ENCODE measurements at regions not wholly inside any gene's neighbourhood (a gene's known extent, or its start where the extent isn't known, plus 50 kb on each side); places are given as distances from the start of the nearest gene placed in this dataset.
"Not testable (repeated sequence)": the region's sequence is repeated elsewhere in the genome, so short reads cannot be mapped to it uniquely, and the experiment has no call there.

DNA sequence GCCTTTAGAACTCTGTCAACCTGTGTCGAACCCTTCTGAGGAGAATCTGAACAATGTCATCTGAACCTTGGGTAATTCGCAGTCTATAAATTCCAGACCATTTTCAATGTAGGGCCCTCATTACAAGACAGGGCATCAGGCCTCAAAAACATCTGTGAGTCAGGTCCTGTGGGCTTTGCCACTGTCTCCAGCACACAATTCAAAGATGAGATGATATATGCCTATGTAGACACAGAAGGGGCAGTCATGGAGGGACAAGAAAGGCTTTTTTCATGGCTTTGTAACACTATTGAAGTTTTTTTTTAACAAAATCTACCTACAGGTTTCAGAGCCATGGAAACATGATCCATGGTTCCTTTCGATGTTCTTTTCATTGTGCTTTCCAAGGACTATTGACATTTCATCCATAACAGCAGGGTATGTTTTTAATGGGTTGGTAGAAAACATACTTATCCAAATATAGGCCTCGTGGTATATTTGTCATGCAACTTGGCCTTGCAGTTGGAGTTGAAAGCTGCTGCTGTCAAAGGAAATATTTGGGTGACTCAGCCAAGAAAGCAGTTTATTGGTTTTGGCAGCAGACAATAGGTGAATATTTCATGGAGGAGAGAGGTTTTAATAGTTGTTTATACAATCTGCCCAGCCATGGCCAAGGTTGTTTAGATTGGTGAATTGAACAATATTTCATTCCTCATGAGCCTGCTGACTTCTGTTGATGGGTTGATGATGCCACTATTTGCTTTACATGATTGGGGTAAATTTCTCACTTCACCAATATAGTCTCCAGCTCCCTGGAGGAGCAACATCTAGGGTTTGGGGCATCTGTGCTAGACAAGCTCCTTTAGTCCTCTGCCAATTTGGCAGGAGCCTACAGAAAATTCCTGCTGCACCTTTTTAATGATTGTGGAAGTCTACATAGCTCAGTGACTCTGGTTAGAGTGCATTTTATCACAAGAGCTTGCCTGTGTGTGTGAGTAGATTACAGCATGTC lies 158.4 kb upstream of the TMEM72 start:
- DNase-seq = no peak

DNA sequence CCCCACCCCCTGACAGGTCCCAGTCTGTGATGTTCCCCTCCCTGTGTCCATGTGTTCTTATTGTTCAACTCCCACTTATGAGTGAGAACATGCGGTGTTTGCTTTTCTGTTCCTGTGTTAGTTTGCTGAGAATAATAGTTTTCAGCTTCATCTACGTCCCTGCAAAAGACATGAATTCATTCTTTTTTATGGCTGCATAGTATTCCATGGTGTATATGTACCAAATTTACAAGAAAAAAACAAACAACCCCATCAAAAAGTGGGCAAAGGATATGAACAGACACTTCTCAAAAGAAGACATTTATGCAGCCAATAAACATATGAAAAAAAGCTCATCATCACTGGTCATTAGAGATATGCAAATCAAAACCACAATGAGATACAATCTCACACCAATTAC lies 156.8 kb upstream of the TMEM72 start:
- not testable (repeated sequence) for DNase-seq

DNA sequence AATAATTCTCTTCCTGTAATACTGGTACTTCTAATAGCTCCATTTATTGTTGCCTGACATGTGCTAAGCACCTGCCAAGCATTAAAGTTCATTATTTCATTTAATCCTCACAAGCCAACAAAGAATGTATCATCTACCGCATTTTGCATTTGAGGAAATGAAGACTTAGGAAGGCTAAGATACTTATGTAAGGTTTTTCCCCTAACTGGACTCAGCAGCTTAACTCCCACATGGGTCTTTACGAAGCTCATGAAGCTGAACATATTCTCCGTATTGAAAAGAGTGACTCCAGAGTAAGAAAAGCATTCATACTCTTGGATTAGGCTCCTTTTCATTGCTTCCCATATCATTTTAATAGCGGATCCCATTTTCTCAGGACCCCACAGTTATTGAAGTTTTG lies 155.7 kb upstream of the TMEM72 start:
- DNase-seq = no peak

DNA sequence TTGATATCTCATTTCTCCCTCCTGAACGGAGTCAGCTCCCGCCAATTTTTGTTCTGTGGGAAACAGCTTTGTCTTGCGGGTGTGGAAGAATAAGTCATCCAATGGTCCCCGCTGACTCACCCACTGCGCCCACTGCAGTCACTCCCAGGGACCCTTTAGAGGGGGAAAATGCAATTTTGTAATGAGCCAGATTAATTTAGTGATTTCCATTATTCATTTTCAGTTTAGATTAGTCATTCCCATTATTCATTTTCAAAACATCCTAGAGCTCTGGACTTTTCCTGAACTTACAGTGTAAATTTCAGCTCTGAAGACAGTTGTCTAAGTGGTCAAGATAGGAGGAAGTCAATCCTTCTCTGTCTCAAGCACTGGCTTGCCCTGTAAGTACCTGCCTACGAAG lies 154.9 kb upstream of the TMEM72 start:
- no peak for DNase-seq

DNA sequence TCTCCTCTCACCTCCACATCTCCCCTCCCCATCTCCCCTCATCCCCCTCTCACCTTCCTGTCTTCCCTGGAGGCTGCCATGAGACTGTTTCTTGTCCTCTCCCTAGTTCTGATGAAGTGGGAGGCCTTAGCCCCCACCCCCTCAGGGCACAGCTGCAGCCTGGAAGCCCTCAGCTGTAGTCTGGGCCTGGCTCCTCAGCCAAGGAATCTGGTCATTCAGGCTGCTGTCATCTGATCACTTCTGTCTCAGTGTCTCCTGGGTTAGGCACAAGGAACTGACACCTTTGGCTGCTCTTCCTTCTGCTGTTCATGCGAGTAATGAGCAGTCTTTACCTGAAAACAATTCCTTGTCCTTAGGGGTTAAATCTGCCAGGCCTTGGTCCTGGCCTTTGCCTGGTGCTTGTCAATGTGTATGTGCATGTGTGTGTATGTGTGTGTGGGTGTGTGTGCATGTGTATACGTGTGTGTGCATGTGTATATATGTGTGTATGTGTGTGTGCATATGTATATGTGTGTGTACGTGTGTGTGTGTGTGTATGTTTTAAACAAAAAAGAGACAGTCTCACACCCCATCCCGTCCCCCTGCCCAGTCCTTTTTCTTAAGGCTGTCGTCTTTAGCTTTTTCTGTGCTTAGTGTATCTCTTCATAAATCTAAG lies 153.5 kb upstream of the TMEM72 start:
- no peak for DNase-seq

DNA sequence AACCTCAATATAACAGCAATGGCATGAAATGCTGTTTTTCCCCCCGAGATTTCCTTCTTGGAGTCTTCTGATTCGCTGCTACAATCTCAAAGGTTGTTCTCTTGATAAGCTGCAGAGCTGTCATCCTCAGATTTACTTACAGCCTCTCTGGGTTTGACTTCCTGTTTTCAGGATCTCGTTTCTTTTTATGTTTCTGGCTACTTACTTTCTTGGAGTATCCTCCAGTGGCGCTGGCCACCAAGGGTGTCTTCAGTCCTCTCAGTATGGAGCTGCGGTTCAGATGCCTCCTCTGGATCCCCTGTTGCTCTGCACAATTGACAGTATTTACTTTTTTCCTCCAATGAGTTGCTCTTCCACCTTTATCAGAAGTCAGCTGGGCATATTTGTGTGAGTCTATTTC lies 152.0 kb upstream of the TMEM72 start:
- no peak for DNase-seq

DNA sequence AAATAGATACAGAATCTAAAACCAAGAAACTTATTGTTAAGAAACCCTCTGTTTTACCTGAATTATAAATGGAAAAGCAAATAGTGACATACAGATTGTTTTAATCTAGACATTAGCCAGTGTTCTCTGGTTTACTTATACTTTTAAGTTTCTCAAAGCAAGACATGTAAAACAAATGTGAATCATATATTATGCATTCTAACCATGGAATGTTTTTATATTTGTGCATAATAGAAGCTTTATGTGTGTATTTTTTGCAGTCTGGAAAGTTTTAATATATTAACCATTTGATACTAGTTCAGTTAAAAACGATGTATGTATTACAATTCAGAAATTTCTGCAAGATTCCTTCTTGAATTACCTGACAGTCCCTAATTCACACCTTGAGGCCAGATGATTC lies 150.6 kb upstream of the TMEM72 start:
- no peak for DNase-seq

DNA sequence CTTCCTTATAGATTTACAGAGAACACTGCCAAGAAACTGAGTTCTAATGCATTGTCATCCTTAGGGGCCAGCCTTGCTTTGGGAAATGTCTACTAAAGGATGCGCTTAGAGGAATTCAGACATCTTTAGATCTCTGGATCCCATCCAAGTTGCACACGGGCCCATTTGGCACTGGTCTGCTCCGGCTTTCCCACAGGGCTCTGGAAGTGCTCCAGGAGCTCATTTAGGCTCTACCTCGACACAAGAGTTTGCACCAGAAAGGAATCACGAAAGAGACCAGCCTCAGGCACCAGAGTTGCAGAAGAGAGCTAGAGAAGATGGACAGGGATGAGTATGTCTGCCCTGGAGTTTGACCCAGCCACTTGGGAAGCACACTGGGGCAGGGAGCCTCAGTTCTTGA lies 150.1 kb upstream of the TMEM72 start:
- no peak for DNase-seq

DNA sequence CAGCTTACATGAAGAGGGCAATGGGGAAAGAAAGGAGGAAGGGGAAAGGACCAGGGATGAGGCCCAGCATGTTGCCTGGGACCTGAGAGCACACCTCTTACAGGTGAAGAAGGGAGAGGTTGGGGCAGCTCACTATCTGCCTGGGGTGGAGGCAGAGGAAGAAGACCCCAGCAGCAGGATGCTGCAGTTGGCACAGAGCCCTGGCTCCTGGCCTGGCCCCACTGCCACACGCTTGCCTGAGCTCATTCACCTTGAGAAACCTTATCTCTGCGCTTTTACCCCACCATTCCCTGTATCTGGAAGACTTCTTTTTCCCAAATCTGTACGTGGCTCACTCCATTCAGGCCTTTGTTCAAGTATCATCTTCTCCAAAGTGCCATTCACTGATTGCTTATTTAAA lies 147.8 kb upstream of the TMEM72 start:
- DNase-seq = no peak

DNA sequence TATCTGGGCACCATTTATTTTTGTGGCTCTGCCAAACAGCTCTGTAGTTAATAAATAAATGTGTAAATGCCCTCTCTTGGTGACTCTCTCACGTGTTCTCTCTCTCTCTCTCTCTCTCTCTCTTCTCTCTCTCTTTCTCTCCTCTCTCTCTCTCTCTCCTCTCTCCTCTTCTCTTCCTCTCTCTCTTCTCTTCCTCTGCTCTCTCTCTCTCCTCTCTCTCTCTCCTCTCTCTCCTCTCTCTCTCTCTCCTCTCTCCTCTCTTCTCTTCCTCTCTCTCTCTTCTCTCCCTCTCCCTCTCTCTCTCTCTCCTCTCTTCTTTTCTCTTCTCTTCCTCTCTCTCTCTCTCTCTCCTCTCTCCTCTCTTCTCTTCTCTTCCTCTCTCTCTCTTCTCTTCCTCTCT lies 145.8 kb upstream of the TMEM72 start:
- no peak for DNase-seq

DNA sequence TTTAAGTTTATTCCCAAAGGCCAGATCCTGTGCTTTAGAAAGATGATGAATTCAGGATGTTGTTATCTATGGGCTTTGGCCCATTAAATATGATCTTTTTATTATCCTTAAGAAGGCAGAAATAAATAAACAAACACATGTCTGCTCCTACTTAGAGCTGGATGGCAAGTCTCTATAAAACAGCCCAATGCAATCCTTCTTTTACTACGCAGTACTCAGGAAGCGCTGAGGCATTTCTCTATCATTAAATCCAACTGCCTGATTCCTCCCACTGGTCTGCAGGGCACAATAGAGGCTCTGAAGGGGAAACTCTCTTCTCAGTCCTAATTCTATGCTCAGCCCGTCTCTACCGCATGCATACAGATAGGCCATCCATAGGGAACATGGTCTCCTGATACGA lies 144.5 kb upstream of the TMEM72 start:
- no peak for DNase-seq

DNA sequence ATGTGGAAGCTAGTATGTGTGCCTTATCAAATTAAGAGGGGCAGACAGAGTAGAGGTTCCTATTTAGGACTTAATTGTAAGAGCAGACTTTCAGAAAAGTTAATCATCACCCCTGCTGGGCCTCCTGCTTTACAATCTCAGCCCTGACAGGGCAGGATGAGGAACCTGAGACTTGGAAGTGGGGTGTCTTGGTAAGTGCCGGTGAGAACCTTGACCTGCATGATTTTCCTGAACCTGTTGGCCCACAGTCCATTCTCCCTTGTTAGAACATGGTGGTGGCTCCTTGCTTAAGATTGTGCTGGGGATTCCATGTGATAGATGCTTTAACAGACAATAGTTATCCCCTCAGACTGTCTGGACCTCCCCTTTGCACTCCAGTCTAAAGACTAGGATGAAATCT lies 141.7 kb upstream of the TMEM72 start:
- no peak for DNase-seq

DNA sequence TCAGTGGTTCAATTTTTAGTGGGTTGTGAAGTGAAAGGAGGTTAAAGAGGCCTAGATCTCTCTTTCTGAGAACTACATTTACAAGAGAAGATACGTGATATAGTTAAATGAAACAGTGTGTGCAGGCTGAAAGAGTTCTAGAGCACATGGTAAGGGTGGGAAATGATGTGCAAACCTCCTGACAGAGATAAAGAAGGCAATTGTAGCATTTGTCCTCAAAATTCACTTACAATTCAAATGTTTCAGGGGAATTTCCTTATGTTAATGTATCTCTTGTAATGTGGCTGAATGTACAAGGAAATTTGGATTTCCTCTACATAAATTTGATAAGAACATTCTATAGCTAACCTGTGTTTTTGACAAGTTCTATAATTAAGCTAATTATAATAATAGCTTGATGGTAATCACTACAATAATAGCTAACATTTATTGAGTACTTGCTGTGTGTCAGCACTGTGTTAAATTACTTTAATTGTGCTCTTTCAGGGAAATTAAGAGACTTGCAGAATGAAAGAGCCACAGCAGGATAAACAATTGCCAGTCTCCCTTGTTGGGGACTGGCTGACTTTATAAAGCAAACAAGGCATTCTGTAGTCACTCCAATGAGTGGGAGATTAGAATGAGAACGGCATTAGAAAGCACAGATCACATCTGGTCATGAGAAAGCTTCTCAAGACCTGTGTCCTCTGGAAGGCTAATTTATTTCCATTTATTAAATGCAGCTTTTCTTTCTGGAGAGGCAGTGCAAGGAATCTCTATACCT lies 139.7 kb upstream of the TMEM72 start:
- no peak for DNase-seq

DNA sequence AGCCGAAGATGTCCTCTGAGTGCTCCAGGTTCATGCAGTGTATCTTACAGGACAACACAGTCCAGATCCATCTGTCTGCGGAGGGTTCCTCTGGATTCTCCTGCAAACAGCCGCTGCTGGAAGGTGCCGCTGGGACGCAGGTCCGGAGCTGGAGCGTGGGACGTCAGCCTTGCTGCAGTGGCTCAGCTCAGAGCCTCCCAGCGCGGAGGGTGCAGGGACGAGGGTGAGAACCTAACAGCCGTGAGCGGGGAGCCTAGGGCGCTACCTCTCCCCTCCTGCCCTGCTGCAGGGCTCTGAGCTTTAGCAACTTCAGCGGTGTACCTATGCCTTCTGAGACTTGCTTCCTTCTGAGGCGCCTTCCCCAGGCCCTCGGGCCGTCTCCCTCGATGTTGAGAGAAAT lies 137.6 kb upstream of the TMEM72 start:
- no peak for DNase-seq

DNA sequence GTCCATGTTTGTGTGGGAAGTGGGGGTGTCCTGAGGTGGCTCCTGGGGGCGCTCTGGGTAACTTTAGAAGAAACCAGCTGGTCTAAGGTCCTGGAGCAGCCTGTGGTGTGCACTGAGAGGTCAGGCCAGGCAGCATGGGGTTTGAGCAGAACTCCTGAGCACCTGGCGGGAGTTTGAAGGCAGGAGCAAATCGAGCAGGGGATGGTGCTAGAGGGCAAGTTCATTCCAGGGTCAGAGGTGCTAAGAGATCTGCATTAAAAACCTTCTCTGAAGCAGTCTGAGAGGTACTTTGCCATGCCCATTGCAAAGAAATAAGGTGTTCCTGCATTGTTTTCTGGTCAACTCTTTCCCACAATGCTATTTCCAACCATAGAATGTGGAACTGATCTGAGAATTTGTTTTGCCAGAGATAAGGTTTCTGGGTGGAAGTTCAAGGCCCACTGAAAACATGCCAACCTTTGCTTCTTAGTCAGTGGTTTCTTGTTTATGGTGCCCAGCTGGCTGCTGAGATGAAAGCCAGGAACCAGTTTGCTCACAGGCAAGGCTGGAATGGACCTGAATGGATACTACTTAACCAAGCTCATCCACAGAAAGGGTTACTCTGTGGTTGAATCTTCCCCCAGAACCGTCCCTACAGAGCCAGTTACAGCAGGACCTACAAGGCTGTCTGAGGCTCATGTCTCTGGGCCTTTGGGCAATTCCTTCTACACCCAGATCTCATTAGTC lies 136.3 kb upstream of the TMEM72 start:
- DNase-seq = no peak

DNA sequence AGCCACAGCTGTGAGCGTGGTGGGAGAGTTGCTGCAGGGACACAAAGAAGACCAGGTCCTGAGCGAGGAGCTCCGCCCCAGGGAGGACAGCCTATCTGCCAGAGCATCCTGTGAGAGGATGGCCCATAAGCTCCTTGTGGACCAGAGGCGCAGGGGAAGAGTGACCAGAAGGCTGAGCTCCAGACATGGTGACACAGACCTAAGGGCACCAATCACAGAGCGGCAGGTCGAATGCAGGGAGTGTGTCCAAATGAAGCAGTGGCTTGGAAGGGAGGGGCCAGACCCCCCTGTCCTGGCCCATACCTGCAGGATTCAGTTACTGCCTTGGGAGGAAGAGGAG lies 135.8 kb upstream of the TMEM72 start:
- no peak for DNase-seq

DNA sequence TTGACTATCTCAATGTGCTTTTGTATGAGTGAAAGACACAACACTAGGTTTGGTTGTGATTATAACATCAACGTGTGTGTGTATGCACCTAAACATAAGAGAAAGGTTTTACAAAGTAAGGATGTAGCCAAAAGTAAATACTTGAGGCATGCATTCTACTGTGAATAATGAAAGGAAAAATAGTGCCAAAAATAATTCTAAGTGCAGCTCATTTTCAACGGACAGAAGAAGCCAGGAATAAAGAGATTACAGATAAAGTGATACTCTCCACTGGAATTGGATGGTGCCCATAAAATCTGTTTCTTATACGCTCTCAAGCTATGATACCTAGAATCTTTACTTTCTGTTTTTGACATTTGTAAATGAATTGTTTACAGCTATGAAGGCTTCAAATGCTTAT lies 135.0 kb upstream of the TMEM72 start:
- DNase-seq = no peak

DNA sequence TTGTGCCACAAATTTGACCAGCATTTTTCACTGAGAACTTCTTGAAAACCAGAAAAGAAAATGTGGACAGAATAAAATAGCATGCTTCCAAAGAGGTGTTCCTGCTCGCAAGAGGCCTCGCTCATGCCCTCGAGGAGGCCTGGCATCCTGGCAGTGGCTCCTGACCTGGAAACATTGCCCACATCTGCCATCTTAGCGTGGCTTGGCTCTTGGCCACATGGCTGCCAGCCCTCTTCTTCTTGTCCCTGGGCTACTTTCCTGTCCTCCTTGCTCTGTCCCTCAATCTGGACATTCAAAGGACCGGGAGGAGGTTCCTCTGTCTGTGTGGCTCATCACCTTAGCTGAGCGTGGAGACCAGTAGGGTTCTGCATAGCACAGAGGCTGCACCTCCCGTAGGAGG lies 131.6 kb upstream of the TMEM72 start:
- no peak for DNase-seq

DNA sequence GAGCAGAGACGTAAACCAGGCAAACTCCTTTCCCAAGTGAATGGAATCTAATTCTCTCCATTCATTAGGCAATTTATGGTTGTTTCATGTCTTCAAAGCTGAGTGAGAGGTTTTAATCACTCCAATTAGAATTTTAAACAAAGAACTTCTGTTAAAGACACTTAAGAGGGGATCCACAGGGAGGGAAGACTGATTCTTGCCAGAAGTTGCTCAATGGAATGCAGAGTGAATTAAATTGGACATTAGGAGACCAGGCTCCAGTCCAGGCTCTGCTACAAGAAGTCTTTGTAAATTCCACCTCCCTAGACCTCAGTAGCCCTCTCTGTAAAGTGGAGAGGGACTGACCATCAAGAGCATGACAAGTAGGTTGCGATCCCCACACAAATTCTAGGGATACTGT lies 130.7 kb upstream of the TMEM72 start:
- DNase-seq = no peak

DNA sequence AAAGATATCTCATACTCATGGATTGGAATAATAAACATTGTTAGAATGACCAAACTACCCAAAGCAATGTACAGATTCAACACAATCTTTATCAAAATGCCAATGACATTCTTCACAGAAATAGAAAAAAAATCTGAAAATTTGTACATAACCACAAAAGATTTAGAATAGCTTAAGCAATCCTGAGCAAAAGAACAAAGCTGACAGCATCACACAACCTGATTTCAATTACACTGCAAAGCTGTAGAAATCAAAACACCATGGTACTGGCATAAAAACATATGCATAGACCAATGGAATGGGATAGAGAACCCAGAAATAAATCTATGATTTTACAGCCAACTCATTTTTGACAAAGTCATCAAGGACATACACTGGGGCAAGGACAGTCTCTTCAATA lies 130.0 kb upstream of the TMEM72 start:
- no peak for DNase-seq

DNA sequence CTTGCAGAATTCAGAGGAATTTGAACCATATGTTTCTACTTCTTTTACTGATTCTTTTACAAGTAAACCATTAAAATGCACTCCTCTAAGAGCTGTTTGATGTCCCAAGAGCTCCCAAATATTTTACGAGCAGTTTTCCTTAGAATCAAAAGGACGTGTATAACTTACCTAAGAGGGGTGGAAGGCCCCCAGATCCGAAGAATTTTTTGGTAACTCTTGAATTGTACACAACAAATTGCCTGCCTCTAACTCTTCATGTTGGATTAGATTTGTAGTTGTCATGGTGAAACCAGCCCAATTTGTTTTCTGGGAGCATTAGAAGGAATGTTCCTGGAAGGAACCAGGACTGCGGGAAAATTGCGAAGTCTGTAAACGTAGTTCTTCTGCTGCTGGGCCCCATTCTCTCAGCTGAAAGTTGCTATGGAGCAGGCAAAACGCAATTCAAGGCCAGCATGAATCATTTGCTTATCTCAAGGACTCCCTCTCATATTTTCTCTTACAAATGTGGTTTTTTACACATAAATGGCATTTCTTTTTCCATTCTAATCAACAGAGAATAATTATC lies 124.8 kb upstream of the TMEM72 start:
- no peak for DNase-seq

DNA sequence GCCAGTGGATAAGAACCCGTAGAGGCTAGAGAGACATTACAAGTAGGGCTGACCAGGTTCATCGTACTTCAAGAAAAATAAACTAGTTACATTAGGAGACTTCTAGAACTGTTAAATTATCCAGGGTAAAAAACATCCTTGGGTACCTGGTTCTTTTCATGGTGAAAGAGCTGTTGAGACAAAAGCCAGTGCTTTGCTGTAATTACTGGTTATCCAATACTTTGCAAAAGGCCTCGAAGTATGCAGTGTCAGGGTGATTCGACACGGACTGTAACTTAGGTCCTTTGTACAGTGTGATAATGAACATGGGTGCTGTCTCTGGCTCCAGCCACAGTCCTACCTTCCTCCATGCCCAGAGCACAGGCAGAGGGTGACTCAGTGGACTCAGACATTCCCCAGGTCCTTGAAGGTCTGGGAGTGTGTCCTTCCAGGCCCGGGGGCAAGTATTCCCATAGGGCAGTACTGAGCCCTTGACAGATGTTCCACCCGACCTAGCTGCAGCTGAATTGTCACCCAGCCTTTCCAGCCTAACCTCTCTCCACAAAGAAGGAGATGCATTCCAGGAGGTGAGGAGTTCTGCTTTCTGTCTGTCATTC lies 123.6 kb upstream of the TMEM72 start:
- no peak for DNase-seq
